GM06990 (cell line): ENCODE measurements at regions not wholly inside any gene's neighbourhood (a gene's known extent, or its start where the extent isn't known, plus 50 kb on each side); places are given as distances from the start of the nearest gene placed in this dataset.

Experiments used
- DNase-seq: peaks from one replicate; pipeline ENCODE4 v3.0.0-alpha.2; 2011; ENCODE audit not compliant: insufficient read length; ENCODE audit errors: extremely low read depth
- H3K27me3 ChIP-seq: replicated peaks from 2 replicates; pipeline ENCODE4 v1.6.0; 2011; ENCODE audit warnings: low read length; ENCODE audit not compliant: control insufficient read depth, insufficient read depth
- H3K36me3 ChIP-seq: 2 replicates; pipeline ENCODE4 v1.5.1; 2011; ENCODE audit warnings: low read length; ENCODE audit not compliant: control insufficient read depth, insufficient read depth
- H3K4me3 ChIP-seq: replicated peaks from 2 replicates; pipeline ENCODE4 v1.5.1; 2011; ENCODE audit warnings: low read depth, mild to moderate bottlenecking, control low read depth, low read length
- TF ChIP-seq, protein P1 (sequence below): IDR thresholded peaks from 2 replicates; pipeline ENCODE4 v1.5.1; 2011; ENCODE audit warnings: low read length, control low read depth, mild to moderate bottlenecking, inconsistent platforms; ENCODE audit not compliant: insufficient read depth, poor library complexity, severe bottlenecking

DNA sequence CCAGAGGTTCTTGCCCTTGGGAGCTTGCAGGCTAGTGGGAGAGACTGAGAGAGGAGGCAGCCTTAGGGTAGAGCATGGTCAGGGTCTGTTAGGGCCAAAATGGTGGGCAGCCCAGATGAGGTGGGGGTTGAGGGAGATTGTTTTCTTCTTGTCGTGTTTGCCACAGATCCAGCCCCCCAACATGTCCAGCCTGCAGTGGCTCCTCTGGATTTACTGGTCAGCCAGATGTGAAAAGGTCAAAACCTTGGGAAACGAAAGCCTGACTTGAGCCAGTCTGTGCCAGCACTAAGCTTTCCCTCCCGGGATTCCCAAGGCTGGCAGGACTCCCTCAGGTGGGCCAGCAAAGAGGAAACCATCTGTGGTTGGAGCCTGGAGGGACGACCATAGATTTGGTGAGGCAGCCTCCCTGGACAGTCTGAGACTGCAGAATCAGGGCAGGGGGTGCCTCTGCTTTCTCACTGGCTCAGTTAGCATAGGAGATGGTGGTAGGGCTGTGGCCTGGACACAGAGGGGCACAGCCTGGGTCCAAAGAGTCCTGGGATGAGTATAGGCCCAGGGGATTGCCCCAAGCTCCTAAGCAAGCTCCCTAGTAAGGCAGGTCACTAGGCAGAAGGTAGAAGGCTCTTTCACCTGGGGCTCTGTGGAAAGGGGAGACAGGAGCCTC lies 51.2 kb upstream of the PRR23C start:
- H3K27me3 ChIP-seq: no peaks in the 10 kb centered on the region
- TF ChIP-seq, protein P1, sequence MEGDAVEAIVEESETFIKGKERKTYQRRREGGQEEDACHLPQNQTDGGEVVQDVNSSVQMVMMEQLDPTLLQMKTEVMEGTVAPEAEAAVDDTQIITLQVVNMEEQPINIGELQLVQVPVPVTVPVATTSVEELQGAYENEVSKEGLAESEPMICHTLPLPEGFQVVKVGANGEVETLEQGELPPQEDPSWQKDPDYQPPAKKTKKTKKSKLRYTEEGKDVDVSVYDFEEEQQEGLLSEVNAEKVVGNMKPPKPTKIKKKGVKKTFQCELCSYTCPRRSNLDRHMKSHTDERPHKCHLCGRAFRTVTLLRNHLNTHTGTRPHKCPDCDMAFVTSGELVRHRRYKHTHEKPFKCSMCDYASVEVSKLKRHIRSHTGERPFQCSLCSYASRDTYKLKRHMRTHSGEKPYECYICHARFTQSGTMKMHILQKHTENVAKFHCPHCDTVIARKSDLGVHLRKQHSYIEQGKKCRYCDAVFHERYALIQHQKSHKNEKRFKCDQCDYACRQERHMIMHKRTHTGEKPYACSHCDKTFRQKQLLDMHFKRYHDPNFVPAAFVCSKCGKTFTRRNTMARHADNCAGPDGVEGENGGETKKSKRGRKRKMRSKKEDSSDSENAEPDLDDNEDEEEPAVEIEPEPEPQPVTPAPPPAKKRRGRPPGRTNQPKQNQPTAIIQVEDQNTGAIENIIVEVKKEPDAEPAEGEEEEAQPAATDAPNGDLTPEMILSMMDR: no peak
- DNase-seq: no peak

DNA sequence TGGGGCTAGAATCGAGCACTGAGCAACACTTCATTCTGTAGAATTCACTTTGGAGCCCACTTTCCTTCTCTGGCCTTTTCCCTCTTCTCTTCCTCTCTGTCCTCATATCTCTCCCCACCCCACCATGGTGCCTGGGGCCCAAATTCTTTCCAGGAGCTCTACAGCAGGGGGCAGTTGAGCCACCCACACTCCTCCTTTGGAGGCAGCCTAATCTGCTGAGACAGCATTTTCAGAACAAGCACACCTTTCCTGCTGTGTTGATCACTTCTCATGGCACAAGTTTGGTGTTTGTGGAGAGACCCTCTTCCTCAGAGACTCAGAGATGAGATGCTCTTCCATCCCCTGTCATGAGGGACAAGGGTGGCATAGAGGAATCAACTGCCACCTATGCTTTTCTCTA lies 52.0 kb upstream of the PRR23C start:
- no peak for DNase-seq
- Histone ChIP-seq H3K4me3 (no peak overlapping the region), H3K27me3 (no peaks in the 10 kb centered on the region), H3K36me3 (no peaks in the 10 kb centered on the region)
- TF ChIP-seq, protein P1: no peak

More for the DNA sequence above, 51.2 kb upstream of the PRR23C start:
- H3K4me3 ChIP-seq: no peak overlapping the region
- no peaks in the 10 kb centered on the region for H3K36me3 ChIP-seq

DNA sequence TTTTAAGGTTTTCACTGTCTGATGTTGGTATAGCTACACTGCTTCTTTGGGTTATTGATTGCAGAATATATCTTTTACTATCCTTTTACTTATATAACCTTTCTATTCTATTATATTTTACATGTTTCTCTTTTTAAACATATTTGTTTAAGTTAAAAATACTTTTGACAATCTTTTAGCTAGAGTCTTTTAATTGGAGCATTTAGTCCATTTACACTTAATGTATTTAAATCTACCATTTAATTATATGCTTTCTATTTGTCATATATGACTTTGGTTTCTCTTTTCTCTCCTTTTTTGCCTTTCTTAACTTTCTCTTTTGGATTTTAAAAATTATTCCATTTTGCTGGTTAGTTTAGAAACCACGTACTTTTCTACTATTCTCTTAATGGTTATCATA lies 53.7 kb upstream of the PRR23C start:
- TF ChIP-seq, protein P1: no peak
- no peak for DNase-seq
- H3K36me3 ChIP-seq: no peaks in the 10 kb centered on the region
- no peak overlapping the region for H3K4me3 ChIP-seq
- H3K27me3 ChIP-seq: no peaks in the 10 kb centered on the region; the same call in 1 of the 2 replicates

DNA sequence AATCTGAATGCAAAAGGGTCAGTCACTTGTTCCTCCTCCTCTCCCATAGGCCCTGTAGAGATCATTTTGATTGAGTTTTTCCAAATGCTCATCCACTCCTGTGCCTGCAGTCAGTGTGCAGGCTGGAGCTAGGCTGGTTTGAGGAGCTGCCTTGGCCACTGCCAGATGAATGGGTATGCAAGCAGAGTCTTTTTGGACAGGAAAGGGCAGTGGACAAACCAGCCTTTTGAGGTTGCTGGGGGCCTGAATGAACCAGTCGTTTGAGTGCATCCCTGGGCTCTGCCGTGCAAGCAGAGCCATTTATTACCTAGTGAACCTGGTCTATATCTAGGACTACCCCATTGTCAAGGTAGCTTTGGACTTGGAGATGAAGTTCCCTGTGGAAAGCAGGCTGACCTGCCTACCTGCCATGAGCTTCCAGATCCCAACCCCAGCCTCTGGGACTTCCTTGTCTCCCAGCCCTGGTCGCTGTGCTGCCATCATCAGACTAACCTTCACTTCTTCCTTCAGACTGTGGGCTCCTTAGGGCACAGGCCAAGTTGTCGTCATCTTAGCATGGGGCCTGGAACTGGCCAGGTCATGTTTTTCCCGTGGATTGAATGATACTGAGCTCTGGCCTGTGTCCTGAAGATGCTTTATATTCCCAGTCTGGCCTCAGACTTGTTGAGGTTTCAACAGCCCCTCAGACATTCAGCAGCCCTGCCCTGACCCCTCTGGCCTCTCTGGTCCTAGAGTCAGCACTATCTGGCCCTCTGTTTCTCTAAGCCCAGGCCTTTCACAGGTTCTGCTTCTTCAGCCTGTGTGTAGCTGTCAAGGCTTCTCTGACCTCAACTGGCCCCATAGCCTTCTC lies 55.5 kb upstream of the PRR23C start:
- TF ChIP-seq, protein P1: no peak
- no peak for DNase-seq
- Histone ChIP-seq H3K27me3 (no peaks in the 10 kb centered on the region; the same call in 1 of the 2 replicates), H3K36me3 (no peaks in the 10 kb centered on the region), H3K4me3 (no peak overlapping the region)

DNA sequence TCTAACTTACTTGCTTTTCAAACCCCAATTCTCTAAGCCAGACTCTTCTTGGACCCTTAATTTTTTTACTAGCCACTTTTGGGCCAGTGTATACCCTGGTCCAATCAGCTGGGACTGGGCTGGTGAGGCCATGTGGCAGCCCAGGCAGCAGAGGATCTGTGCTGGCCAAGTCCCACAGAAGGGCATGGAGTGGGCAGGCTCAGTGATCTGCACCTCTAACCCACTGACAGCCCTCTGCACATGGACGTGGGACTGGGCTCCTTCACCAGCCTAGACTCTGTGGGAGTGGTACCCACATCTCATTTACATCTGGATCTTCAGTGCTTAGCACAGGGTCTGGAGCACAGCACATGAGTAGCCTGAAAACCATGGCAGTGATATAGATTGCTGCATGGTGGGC lies 56.1 kb upstream of the PRR23C start:
- TF ChIP-seq, protein P1: no peak
- Histone ChIP-seq H3K36me3 (no peaks in the 10 kb centered on the region), H3K27me3 (no peaks in the 10 kb centered on the region; the same call in none of the 2 replicates), H3K4me3 (no peak overlapping the region)
- no peak for DNase-seq
